Activated CD4-positive, alpha-beta T cell treated with anti-CD3 and anti-CD28 coated beads, Interleukin-2, amount 10 ng/mL, durations not matched to agents 24 days and 14 days (primary cell): ENCODE measurements at regions not wholly inside any gene's neighbourhood (a gene's known extent, or its start where the extent isn't known, plus 50 kb on each side); places are given as distances from the start of the nearest gene placed in this dataset.

Experiments used
- DNase-seq: peaks from one replicate; pipeline ENCODE4 v3.0.0; 2022
- H3K27ac Mint-ChIP-seq: one replicate; pipeline ENCODE4 v1.8.0; 2022; ENCODE audit warnings: mild to moderate bottlenecking, mixed read lengths
- H3K27me3 Mint-ChIP-seq: one replicate; pipeline ENCODE4 v1.8.0; 2022; ENCODE audit warnings: mixed read lengths
- H3K36me3 Mint-ChIP-seq: one replicate; pipeline ENCODE4 v1.8.0; 2022; ENCODE audit warnings: low read depth, mild to moderate bottlenecking, mixed read lengths
- H3K4me1 Mint-ChIP-seq: one replicate; pipeline ENCODE4 v1.8.0; 2021; ENCODE audit warnings: mixed read lengths
- H3K4me3 Mint-ChIP-seq: one replicate; pipeline ENCODE4 v1.8.0; 2022; ENCODE audit warnings: mild to moderate bottlenecking, moderate library complexity, mixed read lengths
- H3K9me3 Mint-ChIP-seq: one replicate; pipeline ENCODE4 v1.8.0; 2021; ENCODE audit warnings: mixed read lengths
- intact Hi-C: fragments of 100-400 bp; cut with micrococcal nuclease; formaldehyde crosslinking; loops from one replicate; pipeline ENCODE4 v1.15.1; 2023

DNA sequence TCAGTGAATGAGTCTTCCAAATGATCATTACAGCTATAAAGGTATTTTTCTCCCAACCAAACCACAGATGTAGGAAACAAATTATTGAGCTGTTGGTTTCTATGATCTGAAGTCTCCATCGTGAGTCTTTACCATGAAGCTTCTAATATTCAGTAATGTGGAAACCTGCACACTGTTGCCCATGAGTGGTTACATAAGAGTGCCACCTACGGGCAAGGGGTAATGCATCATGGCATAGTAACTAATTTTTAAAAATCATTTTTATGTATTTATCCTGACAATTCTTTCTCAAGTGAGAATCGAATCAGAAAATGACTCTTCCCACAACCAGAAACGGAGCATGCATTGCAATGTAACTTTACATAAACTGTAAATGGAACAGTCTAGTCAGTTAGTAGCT is 282.5 kb upstream of the SMARCA2 start:
- Mint-ChIP-seq H3K9me3 (no peaks in the 10 kb centered on the region), H3K4me3 (no peak overlapping the region), H3K36me3 (no peaks in the 10 kb centered on the region), H3K27me3 (peaks cover 4% of the 10 kb centered on the region), H3K27ac (no peak overlapping the region), H3K4me1 (no peaks in the 10 kb centered on the region)
- DNase-seq: no peak
- intact Hi-C loops: no loop called here

DNA sequence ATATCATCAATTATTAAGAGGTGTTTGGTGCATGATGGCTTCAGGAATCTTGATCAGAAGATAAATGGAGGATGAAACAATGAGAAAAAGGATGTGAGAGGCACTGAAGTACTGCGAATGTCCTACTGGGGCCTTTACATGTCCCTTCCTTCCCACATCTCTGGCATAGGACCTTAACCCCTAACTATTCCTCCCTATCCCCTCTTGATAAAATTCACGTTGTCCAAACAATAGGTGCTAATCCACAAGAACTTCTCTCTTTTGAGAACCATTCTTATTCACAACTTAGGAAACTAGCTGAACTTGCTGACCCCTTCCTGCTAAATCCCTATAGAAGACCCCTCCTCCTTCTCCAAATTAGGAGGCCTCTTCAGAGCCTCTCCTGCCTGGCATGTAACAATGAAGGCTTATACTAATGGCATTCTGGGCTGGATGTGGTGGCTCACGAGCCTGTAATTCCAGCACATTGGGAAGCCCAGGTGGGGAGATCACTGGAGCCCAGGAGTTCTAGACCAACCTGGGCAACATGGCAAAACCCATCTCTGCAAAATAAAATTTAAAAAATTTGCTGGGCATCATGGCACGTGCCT is 276.5 kb upstream of the SMARCA2 start:
- H3K4me3 Mint-ChIP-seq: no peak overlapping the region
- H3K27ac Mint-ChIP-seq: no peak overlapping the region
- DNase-seq: no peak
- peaks cover 2% of the 10 kb centered on the region for H3K27me3 Mint-ChIP-seq
- no peaks in the 10 kb centered on the region for H3K36me3 Mint-ChIP-seq
- H3K4me1 Mint-ChIP-seq: no peaks in the 10 kb centered on the region
- intact Hi-C loops: no loop called here
- H3K9me3 Mint-ChIP-seq: no peaks in the 10 kb centered on the region

DNA sequence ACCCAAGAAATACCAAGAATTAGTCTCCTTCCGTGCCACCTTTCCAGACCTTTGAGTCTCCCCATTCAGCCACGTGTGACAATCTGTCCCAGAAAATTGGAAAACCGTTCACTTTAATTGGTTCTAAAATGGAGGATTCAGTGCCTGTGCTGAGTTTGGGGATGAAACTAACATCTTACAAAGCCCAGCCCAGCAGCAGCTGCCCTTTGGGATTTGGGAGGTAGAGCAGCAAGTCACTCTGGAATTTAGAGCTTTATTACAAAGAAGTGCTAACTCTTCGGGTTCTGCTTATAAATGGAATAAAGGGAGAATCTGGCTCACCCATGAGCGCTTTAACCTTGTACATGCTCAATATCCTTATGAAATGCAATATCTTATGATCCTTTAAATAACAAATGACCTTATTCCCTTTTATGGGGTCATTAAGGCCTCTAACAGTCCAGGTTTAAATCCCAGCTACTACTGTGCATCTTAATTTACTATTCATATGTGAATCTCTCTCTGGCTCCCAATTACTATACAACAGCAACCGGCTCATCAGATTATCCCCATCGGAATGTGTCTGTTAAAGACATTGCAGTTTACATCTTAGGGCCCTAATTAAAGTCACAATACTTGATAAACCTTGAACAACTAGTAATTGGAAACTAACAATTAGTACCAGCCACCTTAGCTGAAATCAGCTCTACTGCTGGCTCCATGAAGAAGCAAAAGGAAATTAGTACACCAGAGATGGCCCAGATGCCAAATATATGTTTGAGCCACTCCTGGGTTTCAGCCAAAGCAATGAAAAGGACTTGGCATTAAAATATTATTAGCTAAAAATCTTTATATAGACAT is 271.8 kb upstream of the SMARCA2 start:
- Mint-ChIP-seq H3K27me3 (peaks cover 2% of the 10 kb centered on the region), H3K36me3 (no peaks in the 10 kb centered on the region), H3K9me3 (no peaks in the 10 kb centered on the region), H3K4me1 (no peaks in the 10 kb centered on the region), H3K4me3 (no peak overlapping the region), H3K27ac (no peak overlapping the region)
- intact Hi-C loops: no loop called here
- no peak for DNase-seq

DNA sequence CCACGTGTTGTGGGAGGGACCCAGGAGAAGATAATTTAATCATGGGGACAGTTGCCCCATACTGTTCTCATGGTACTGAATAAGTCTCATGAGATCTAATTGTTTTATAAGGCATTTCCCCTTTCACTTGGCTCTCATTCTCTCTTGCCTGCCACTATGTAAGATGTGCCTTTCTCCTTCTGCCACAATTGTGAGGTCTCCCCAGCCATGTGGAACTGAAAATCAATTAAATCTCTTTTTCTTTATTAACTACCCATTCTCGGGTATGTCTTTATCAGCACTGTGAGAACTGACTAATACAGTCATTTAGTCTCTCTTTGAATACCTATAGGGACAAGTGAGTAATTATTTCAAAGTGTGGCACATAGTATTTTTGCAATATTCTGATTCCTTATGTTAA is 269.2 kb upstream of the SMARCA2 start:
- Mint-ChIP-seq H3K4me1 (no peaks in the 10 kb centered on the region), H3K27ac (no peak overlapping the region), H3K9me3 (no peaks in the 10 kb centered on the region), H3K36me3 (no peaks in the 10 kb centered on the region), H3K27me3 (peaks cover 2% of the 10 kb centered on the region), H3K4me3 (no peak overlapping the region)
- DNase-seq: no peak
- intact Hi-C loops: no loop called here

DNA sequence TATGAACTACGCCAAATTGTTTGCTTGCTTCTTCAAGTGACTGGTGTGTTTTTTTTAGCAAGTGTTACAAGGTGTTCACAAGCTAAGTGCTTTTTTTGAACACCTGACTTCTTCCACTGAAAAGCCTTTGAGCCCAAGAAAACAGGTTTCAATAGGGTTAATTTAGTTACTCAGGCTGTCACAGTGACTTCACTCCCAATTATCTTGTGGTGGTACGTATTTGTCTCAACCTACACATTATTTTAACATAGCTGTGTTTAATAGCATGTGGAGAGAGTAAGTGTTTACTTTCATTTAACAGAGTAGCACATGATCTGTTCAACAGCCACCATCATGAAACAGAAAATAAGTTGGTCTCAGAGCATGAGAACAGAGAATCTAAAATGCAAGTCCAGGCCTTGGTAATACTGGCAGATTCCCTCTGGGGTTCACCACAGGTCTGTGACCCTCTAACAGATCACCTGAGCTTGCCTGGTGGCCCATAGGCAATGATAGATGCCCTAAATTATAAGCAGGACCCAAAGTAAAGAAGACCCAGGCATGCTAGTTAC is 267.7 kb upstream of the SMARCA2 start:
- intact Hi-C loops: no loop called here
- DNase-seq: no peak
- H3K27me3 Mint-ChIP-seq: peaks cover 2% of the 10 kb centered on the region
- H3K4me1 Mint-ChIP-seq: no peaks in the 10 kb centered on the region
- H3K27ac Mint-ChIP-seq: no peak overlapping the region
- no peaks in the 10 kb centered on the region for H3K36me3 Mint-ChIP-seq
- no peak overlapping the region for H3K4me3 Mint-ChIP-seq
- no peaks in the 10 kb centered on the region for H3K9me3 Mint-ChIP-seq

DNA sequence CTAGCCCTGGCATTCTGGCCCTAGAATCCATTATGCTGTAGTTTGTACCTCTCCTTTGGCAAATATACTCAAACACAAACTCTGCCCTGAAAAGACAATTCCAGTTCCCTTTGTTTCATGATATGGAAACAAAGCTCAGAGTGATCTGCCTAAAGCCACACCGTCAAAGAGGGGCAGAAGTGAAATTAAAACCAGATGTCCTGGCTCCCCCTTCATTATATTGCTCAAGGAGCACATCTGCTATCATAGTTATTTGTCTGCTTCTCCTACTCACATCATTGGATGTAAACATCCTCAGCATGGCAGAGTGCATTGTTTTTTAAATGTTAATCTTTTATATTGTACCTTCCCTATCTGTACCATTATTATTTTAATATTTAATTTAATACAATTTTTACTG is 266.7 kb upstream of the SMARCA2 start:
- H3K4me3 Mint-ChIP-seq: no peak overlapping the region

DNA sequence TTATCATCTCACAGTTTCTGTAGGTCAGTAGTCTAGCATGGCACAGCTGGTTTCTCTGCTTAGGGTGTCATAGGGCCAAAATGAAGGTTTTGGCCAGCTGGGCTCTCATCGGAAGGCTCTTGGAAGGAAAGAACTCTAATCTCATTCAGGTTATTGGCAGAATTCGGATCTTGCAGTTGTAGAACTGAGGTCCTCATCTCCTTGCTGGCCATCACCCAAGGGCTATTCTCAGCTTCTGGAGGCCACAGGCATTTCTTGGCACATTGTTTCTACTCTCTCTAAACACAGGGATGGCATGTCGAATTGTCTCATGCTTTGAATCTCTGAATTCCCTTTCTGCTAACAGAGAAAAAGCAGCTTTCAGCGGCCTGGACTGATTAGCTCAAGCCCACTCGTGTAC is 258.0 kb upstream of the SMARCA2 start:
- H3K4me1 Mint-ChIP-seq: no peaks in the 10 kb centered on the region
- intact Hi-C loops: no loop called here
- H3K27ac Mint-ChIP-seq: no peak overlapping the region
- H3K36me3 Mint-ChIP-seq: no peaks in the 10 kb centered on the region
- DNase-seq: no peak
- H3K9me3 Mint-ChIP-seq: no peaks in the 10 kb centered on the region
- no peak overlapping the region for H3K4me3 Mint-ChIP-seq
- H3K27me3 Mint-ChIP-seq: no peaks in the 10 kb centered on the region

More for the DNA sequence above, 266.7 kb upstream of the SMARCA2 start:
- no peak overlapping the region for H3K27ac Mint-ChIP-seq
- DNase-seq: no peak
- H3K27me3 Mint-ChIP-seq: peaks cover 2% of the 10 kb centered on the region
- intact Hi-C loops: no loop called here
- no peaks in the 10 kb centered on the region for H3K4me1 Mint-ChIP-seq
- H3K36me3 Mint-ChIP-seq: no peaks in the 10 kb centered on the region
- no peaks in the 10 kb centered on the region for H3K9me3 Mint-ChIP-seq

DNA sequence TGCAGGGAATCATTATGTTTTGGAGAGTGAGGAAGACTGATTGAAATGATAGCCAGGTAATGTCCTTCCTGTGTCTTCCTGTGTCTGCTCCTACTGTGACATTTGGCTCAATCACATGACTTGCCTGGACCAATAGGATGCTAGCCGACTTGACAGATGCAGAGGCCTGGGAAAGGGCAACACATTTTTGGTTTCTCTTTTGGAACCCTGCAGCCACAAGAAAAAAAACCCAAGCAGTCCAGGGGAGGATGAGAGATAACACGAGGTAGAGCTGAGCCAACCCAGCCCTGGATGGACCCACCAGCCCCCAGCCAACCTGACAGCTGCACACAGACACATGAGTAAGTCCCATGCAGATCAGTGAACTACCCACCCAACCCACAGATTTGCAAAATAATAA is 256.1 kb upstream of the SMARCA2 start:
- Mint-ChIP-seq H3K9me3 (no peaks in the 10 kb centered on the region), H3K27ac (no peak overlapping the region), H3K4me1 (no peaks in the 10 kb centered on the region), H3K36me3 (no peaks in the 10 kb centered on the region), H3K4me3 (no peak overlapping the region), H3K27me3 (no peaks in the 10 kb centered on the region)
- intact Hi-C loops: no loop called here
- DNase-seq: no peak

DNA sequence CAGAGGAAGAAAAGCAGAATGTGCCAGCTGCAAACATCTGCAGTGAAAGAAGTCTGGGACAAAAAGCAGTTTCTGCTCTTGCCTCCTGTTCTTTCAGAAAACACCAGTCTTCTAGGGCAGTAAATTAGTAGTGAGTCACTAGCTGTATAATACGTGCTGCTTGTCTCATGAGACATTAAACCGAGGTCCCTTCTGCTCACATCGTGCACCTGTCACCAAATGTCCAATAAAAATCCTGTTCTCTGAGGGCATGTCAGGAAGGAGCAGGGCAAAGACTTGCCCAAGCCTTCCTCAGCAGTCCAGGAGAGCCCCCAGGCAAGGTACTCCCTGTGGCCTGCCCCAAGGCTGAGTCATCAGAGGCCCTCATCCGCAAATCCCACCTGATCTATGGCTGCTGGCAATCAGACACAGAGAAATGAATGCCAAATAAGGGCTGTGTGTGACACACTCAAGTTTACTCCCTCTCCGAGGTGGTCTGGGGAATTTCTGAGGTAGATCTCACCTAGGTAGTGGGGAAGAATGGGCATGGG is 255.3 kb upstream of the SMARCA2 start:
- Mint-ChIP-seq H3K4me1 (no peaks in the 10 kb centered on the region), H3K27me3 (no peaks in the 10 kb centered on the region), H3K36me3 (no peaks in the 10 kb centered on the region), H3K9me3 (no peaks in the 10 kb centered on the region), H3K4me3 (no peak overlapping the region), H3K27ac (no peak overlapping the region)
- DNase-seq: no peak
- intact Hi-C loops: no loop called here

DNA sequence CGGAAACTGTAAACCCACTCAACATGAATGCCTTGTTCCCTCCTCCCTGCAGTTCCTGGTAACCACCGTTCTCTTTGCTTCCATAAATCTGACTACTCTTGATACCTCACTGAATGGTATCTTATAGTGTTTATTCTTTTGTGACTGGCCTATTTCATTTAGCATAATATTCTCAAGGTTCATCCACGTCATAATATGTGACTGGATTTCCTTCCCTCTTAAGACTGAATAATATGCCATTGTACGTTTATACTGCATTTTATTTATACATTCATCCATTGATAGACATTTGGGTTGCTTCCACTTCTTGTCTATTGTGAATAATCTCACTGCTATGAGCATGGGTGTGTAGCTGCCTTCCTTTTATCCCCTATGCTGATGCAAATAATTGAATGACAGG is 253.3 kb upstream of the SMARCA2 start:
- Mint-ChIP-seq H3K36me3 (no peaks in the 10 kb centered on the region), H3K4me1 (no peaks in the 10 kb centered on the region), H3K27me3 (no peaks in the 10 kb centered on the region), H3K4me3 (no peak overlapping the region), H3K9me3 (no peaks in the 10 kb centered on the region), H3K27ac (no peak overlapping the region)
- intact Hi-C loops: no loop called here
- DNase-seq: no peak

DNA sequence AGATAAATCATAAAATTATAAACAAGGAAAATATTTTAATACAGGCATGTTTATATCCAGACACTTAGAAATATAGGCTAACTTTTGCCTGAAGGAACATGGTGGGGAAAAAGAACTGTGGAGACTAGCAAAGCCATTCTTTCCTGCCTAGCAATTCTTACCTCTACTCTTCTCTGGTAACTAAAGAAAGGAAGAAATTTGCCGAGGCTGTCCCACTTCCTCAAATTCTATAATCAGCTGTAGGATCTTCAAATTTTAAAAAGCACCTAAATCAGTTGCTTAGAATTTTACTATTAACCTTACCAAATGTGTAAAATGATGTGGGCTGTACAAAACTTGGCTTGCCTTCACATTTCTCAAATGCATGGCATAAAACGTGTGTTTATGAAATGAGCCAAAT is 249.1 kb upstream of the SMARCA2 start:
- Mint-ChIP-seq H3K36me3 (no peaks in the 10 kb centered on the region), H3K27me3 (no peaks in the 10 kb centered on the region), H3K4me3 (no peak overlapping the region), H3K27ac (no peak overlapping the region), H3K9me3 (no peaks in the 10 kb centered on the region), H3K4me1 (peaks cover 3% of the 10 kb centered on the region)
- intact Hi-C loops: no loop called here
- no peak for DNase-seq

DNA sequence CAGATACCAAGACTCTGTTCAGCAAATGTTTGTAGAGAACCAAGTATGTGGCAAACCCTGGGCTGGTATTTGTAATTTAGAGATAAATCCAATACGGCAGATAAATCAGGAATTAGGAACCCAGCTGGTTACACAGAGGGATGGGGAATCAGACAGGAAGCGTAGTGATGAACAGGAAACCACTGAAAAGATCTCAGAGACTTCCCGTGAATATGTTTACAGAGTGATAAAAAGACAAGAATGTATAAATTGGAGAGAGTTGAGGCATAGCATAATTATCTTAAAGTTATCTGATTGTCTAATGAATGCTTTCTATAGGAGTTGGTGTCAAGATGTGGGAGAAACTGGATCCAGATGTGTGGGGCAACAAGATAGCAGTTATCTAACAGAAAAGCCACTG is 246.6 kb upstream of the SMARCA2 start:
- intact Hi-C loops: no loop called here
- Mint-ChIP-seq H3K4me1 (peaks cover 3% of the 10 kb centered on the region), H3K27me3 (no peaks in the 10 kb centered on the region), H3K36me3 (no peaks in the 10 kb centered on the region), H3K27ac (no peak overlapping the region), H3K9me3 (no peaks in the 10 kb centered on the region), H3K4me3 (no peak overlapping the region)
- no peak for DNase-seq

DNA sequence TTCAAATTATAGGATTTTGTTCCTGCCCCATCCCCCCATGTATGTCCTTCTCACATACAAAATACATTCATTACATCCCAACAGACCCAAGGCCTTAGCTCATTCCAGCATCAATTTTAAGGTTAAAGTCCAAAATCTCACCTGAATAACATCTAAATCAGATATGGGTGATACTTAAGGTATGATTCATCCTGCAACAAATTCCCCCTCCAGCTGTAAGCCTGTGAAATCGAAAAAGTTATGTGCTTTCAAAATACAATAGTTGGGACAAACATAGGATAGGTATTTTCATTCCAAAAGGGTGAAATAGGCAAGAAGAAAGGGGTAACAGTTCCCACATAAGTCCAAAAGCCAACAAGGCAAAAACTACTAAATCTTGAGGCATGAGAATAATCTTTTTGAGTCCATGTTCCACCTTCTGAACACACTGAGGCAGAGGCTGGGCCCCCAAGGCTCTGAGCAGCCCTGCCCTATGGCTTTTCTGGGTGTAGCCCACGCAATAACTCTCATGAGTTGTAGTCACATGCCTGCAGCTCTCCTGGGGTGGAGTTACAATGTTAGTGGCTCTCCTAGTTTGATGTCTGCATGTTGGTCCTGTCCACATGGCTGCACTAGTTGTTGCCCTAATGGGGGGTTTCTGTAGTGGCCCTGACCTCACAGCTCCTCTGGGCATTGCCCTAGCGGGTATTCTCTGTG is 243.9 kb upstream of the SMARCA2 start:
- no peak for DNase-seq
- H3K9me3 Mint-ChIP-seq: no peaks in the 10 kb centered on the region
- H3K27ac Mint-ChIP-seq: no peak overlapping the region
- H3K4me3 Mint-ChIP-seq: no peak overlapping the region
- no peaks in the 10 kb centered on the region for H3K36me3 Mint-ChIP-seq
- no peaks in the 10 kb centered on the region for H3K27me3 Mint-ChIP-seq
- intact Hi-C loops: no loop called here
- peaks cover 3% of the 10 kb centered on the region for H3K4me1 Mint-ChIP-seq

DNA sequence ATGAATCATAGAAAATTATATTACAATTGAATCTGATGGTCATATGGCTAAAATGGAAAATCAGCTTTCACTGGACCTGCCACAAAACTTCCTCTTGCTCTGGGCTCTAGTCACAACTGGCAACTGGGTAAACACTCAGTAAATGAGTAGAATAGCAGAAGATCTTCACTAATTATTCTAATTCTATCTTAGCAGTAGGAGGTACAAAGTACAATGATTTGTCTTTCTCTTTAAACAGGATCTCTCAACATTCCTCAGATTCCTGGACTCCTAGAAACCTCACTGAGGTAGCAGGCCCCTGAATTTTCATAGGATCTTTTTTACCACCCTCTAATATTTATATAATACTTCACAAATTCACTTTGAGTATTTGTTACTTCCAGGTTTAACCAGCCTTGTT is 239.9 kb upstream of the SMARCA2 start:
- no peak for DNase-seq
- H3K36me3 Mint-ChIP-seq: no peaks in the 10 kb centered on the region
- H3K27me3 Mint-ChIP-seq: no peaks in the 10 kb centered on the region
- no peak overlapping the region for H3K27ac Mint-ChIP-seq
- H3K4me1 Mint-ChIP-seq: no peaks in the 10 kb centered on the region
- H3K4me3 Mint-ChIP-seq: no peak overlapping the region
- no peaks in the 10 kb centered on the region for H3K9me3 Mint-ChIP-seq
- intact Hi-C loops: no loop called here
